ENCODE measurements at regions not wholly inside any gene's neighbourhood (a gene's known extent, or its start where the extent isn't known, plus 50 kb on each side); places are given as distances from the start of the nearest gene placed in this dataset.
"Not testable (repeated sequence)": the region's sequence is repeated elsewhere in the genome, so short reads cannot be mapped to it uniquely, and the experiment has no call there.

GRCh38 chr2:37573451-37574388 is 97.7 kb downstream of the CDC42EP3 start:
- no peak for DNase-seq

GRCh38 chr2:37575780-37576179 is 95.7 kb downstream of the CDC42EP3 start:
- DNase-seq, result no peak

GRCh38 chr2:37576194-37576593 is 95.2 kb downstream of the CDC42EP3 start:
- DNase-seq, result not testable (repeated sequence)

GRCh38 chr2:37576831-37577230 is 94.6 kb downstream of the CDC42EP3 start:
- DNase-seq, result no peak

GRCh38 chr2:37579192-37579713 is 92.2 kb downstream of the CDC42EP3 start:
- DNase-seq, result no peak

GRCh38 chr2:37579949-37580348 is 91.5 kb downstream of the CDC42EP3 start:
- not testable (repeated sequence) for DNase-seq

GRCh38 chr2:37581433-37581832 is 90.0 kb downstream of the CDC42EP3 start:
- DNase-seq, result no peak

- DNase-seq, result no peak
These were observed 88.8 kb downstream of the CDC42EP3 start for GRCh38 chr2:37582481-37583220.

- DNase-seq, result no peak
These were observed 88.0 kb downstream of the CDC42EP3 start for GRCh38 chr2:37583402-37583801.

GRCh38 chr2:37583867-37584266 is 87.6 kb downstream of the CDC42EP3 start:
- DNase-seq, result no peak

- DNase-seq, result no peak
These were observed 86.0 kb downstream of the CDC42EP3 start for GRCh38 chr2:37585295-37585908.

- peak; percentile 16 for DNase-seq
These were observed 85.3 kb downstream of the CDC42EP3 start for GRCh38 chr2:37585982-37586621.

- DNase-seq, result no peak
These were observed 84.7 kb downstream of the CDC42EP3 start for GRCh38 chr2:37586663-37587317.

- DNase-seq, result no peak
These were observed 83.6 kb downstream of the CDC42EP3 start for GRCh38 chr2:37587817-37588216.

GRCh38 chr2:37588316-37588777 is 83.1 kb downstream of the CDC42EP3 start:
- no peak for DNase-seq

- no peak for DNase-seq
These were observed 82.1 kb downstream of the CDC42EP3 start for GRCh38 chr2:37589298-37589697.

- DNase-seq, result no peak
These were observed 81.3 kb downstream of the CDC42EP3 start for GRCh38 chr2:37590119-37590571.

Data from hematopoietic multipotent progenitor cell treated with erythropoietin and hydrocortisone succinate and interleukin-3 and kit ligand, for 6 days (in vitro differentiated cells).